Muscle layer of colon (tissue), 2 donors: ENCODE measurements at regions not wholly inside any gene's neighbourhood (a gene's known extent, or its start where the extent isn't known, plus 50 kb on each side); places are given as distances from the start of the nearest gene placed in this dataset.
"Not testable (repeated sequence)": the region's sequence is repeated elsewhere in the genome, so short reads cannot be mapped to it uniquely, and the experiment has no call there.

ENCODE experiments used
- H3K27ac ChIP-seq: one replicate; pipeline ENCODE4 v1.7.0; 2013; ENCODE audit warnings: low read depth, mild to moderate bottlenecking, low read length, moderate library complexity
- H3K27me3 ChIP-seq, 2 donors: one replicate each; pipeline ENCODE4 v1.7.0; 2013; ENCODE audit warnings: low read length in 2 of 2, mild to moderate bottlenecking in 2 of 2; ENCODE audit not compliant: insufficient read depth in 2 of 2, control insufficient read depth in 1 of 2
- H3K36me3 ChIP-seq: one replicate; pipeline ENCODE4 v1.7.0; 2013; ENCODE audit warnings: mild to moderate bottlenecking, low read length; ENCODE audit not compliant: insufficient read depth
- H3K4me1 ChIP-seq: one replicate; pipeline ENCODE4 v1.7.0; 2013; ENCODE audit warnings: mild to moderate bottlenecking, low read length; ENCODE audit not compliant: insufficient read depth
- H3K4me3 ChIP-seq, 2 donors: one replicate each; pipeline ENCODE4 v1.7.0; 2013; ENCODE audit warnings: low read length in 2 of 2, low read depth in 1 of 2, mild to moderate bottlenecking in 1 of 2, moderate library complexity in 1 of 2
- H3K9ac ChIP-seq: one replicate; pipeline ENCODE4 v1.7.0; 2013; ENCODE audit warnings: low read length
- H3K9me3 ChIP-seq: one replicate; pipeline ENCODE4 v1.7.0; 2013; ENCODE audit warnings: mild to moderate bottlenecking, low read length
- donor health status: abdominal sarcoma.
- donor health status: Adenocarcinoma of cecum.

- H3K9ac ChIP-seq, result no peak overlapping the region
- H3K4me1 ChIP-seq, result no peaks in the 10 kb centered on the region
- no peaks in the 10 kb centered on the region for H3K36me3 ChIP-seq
- no peaks in the 10 kb centered on the region for H3K9me3 ChIP-seq
- no peaks in the 10 kb centered on the region for H3K27me3 ChIP-seq
- H3K27ac ChIP-seq, result no peak overlapping the region
- no peak overlapping the region for H3K4me3 ChIP-seq
Measured at GRCh38 chr18:79597831-79598632, 81.6 kb upstream of the CTDP1 start.

DNA sequence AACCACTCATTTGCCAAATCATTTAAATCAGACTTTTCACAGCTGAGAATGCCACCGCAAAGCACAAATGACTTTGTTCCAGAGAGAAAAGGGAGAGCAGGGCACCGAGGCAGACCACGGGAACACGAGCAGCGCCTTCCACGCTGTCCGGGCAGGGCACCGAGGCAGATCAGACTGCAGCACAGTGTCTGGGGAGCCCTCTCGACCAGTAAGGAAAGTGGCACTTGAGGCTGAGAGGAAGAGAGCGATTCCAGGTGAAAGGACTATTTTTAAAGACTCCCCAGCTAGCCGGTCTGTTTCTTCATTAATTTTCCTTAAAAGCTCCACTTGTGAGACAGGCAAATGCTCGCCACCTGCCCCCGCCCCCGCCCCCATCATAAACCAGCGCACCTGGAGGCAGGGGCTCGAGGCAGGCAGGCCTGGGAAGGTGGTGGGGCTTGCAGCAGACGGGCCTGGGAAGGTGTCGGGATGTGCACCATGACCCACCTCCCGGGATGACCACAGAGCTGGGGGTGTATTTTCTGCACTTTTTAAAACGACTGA is 80.9 kb upstream of the CTDP1 start:
- no peak overlapping the region for H3K27ac ChIP-seq
- H3K36me3 ChIP-seq, result no peaks in the 10 kb centered on the region
- no peaks in the 10 kb centered on the region for H3K27me3 ChIP-seq
- H3K4me3 ChIP-seq, result no peak overlapping the region
- no peaks in the 10 kb centered on the region for H3K9me3 ChIP-seq
- H3K4me1 ChIP-seq, result no peaks in the 10 kb centered on the region
- no peak overlapping the region for H3K9ac ChIP-seq

DNA sequence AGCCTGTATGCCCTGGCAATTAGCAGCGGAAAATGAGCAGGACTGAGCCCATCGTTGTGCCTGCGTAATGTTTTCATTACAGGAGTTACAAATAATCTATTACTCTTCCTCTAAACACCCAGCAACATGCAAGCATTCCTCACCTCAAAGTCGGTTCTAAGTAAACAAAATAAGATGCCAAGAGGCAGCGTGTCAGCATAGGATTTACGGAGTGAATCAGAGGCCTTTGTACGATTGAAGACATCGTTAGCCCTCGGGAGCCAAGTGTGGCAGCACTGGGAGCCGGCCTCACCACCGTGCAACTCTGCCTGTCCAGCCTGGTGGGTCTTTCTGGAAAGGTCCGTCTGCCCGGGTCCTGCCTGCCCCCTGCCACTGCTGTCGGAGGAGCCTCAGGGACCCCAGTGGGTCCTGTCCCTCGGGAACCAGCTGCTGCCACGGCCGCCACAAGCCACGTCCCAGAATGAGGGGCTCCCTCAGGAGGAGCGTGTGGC is 80.1 kb upstream of the CTDP1 start:
- H3K4me1 ChIP-seq, result no peaks in the 10 kb centered on the region
- H3K9me3 ChIP-seq, result no peaks in the 10 kb centered on the region
- H3K4me3 ChIP-seq, result no peak overlapping the region
- no peak overlapping the region for H3K27ac ChIP-seq
- no peaks in the 10 kb centered on the region for H3K36me3 ChIP-seq
- H3K9ac ChIP-seq, result no peak overlapping the region
- no peaks in the 10 kb centered on the region for H3K27me3 ChIP-seq

DNA sequence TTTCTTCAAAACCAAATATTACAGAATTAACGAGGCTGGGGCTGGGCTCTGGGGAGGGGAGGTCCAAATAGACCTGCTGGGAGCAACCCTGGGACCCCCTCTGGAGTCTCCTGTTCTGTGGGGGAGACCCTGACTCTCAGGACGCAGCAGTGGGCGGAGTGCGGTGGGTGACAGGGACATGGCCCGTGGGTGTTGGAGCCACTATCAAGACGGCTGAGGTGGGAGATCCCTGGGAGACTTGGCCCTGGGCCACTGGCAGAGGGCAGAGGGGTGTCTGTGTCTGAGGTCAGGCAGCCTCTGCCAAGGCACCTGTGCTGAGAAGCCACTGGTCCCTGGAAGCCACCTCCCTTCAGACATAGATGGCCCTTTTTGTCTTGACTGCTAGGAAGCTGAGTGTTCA is 79.5 kb upstream of the CTDP1 start:
- no peaks in the 10 kb centered on the region for H3K27me3 ChIP-seq

DNA sequence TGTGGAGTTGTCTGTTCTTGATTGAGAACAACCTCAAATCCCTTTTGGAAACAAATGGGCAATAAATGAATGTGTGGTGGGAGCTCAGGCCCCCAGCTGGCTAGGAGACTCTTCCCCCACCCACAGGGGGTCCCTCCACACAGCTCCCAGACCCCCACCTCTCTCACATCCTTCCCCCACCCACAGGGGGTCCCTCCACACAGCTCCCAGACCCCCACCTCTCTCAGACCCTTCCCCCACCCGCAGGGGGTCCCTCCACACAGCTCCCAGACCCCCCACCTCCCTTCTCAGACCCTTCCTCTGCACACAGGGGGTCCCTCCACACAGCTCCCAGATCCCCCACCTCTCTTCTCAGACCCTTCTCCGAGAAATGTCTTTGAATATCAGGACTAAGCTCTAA is 79.0 kb upstream of the CTDP1 start:
- H3K9ac ChIP-seq, result no peak overlapping the region
- no peak overlapping the region for H3K27ac ChIP-seq
- H3K9me3 ChIP-seq, result no peaks in the 10 kb centered on the region
- no peak overlapping the region for H3K4me3 ChIP-seq
- no peaks in the 10 kb centered on the region for H3K4me1 ChIP-seq
- H3K27me3 ChIP-seq, result no peaks in the 10 kb centered on the region
- H3K36me3 ChIP-seq, result no peaks in the 10 kb centered on the region

More for the DNA sequence above, 79.5 kb upstream of the CTDP1 start:
- Histone ChIP-seq H3K27ac (no peak overlapping the region), H3K9me3 (no peaks in the 10 kb centered on the region), H3K9ac (no peak overlapping the region), H3K4me3 (no peak overlapping the region), H3K36me3 (no peaks in the 10 kb centered on the region), H3K4me1 (no peaks in the 10 kb centered on the region)

DNA sequence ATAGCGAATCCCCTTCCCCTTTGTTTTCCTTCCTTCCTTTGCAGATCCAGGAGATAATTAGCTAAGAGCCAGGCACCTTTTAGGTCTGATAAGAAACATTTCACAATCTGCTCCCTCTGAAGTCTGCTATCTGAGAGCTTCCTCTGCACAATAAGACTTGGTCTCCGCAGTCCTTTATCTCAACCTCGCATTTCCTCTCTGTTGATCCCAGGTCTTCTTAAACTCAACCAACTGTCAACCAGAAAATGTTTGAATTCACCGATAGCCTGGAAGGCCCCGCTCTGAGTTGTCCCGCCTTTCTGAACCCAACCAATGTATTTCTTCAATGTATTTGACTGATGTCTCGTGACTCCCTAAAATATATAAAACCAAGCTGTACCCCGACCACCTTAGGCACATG is 78.4 kb upstream of the CTDP1 start:
- Histone ChIP-seq H3K9ac (no peak overlapping the region), H3K4me3 (no peak overlapping the region), H3K27me3 (no peaks in the 10 kb centered on the region), H3K4me1 (no peaks in the 10 kb centered on the region), H3K27ac (no peak overlapping the region), H3K9me3 (no peaks in the 10 kb centered on the region), H3K36me3 (no peaks in the 10 kb centered on the region)

DNA sequence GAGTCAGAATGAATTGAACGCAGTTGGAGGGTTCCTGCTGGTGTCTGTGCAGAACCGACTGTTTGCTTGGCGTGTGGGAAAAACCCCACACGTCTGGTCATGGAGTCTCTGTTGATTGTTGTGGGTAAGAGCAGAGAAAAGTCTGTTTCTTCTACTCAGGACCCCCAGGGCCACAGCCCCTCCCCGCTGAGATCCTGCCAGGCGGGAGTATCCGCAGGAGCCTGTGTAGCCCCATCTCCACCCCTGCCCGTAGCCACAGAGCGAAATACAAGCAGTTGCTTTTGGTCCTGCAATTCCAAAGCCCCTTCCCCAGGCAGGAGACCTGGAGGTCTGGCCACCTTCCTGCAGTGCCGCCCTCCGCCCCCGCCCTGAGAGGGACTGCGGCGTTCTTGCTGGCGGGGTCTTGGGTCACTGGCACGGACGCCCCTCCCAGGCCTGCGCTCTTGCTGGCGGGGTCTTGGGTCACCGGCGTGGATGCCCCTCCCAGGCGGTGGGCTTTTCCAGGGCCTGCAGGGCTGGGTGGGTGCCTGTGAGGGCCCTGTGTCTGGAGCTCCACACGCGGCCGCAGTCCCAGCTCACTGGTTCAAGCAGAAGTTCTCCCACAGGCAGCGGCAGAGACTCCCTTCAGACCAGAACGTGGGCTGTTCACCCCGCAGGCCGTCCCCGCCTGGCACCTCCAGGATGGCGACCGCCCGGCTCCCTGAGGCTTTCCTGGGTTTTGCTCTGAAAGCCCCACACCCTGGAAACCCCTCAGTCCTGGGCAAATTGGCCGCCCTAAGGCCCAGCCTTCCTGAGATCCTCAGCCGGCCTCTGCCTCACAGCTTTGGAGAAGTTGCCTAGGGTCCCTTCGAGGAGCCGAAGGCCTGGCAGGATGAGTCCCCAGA is 76.0 kb upstream of the CTDP1 start:
- no peaks in the 10 kb centered on the region for H3K27me3 ChIP-seq
- no peak overlapping the region for H3K4me3 ChIP-seq
- H3K9ac ChIP-seq, result no peak overlapping the region

GRCh38 chr18:79604205-79604912 is 75.2 kb upstream of the CTDP1 start:
- no peak overlapping the region for H3K27ac ChIP-seq
- H3K9ac ChIP-seq, result no peak overlapping the region
- no peaks in the 10 kb centered on the region for H3K27me3 ChIP-seq
- no peak overlapping the region for H3K4me3 ChIP-seq
- H3K36me3 ChIP-seq, result no peaks in the 10 kb centered on the region
- H3K9me3 ChIP-seq, result no peaks in the 10 kb centered on the region
- H3K4me1 ChIP-seq, result no peaks in the 10 kb centered on the region

More for the DNA sequence above, 76.0 kb upstream of the CTDP1 start:
- Histone ChIP-seq H3K36me3 (no peaks in the 10 kb centered on the region), H3K9me3 (no peaks in the 10 kb centered on the region), H3K4me1 (no peaks in the 10 kb centered on the region), H3K27ac (no peak overlapping the region)

GRCh38 chr18:79604913-79605880 is 74.4 kb upstream of the CTDP1 start:
- H3K4me1 ChIP-seq, result no peaks in the 10 kb centered on the region
- no peaks in the 10 kb centered on the region for H3K27me3 ChIP-seq
- no peak overlapping the region for H3K27ac ChIP-seq
- H3K9ac ChIP-seq, result no peak overlapping the region
- H3K9me3 ChIP-seq, result no peaks in the 10 kb centered on the region
- no peaks in the 10 kb centered on the region for H3K36me3 ChIP-seq
- H3K4me3 ChIP-seq, result no peak overlapping the region

- H3K36me3 ChIP-seq, H3K27ac ChIP-seq, H3K27me3 ChIP-seq, H3K9me3 ChIP-seq, H3K4me1 ChIP-seq, H3K9ac ChIP-seq, H3K4me3 ChIP-seq: not testable (repeated sequence)
Measured at GRCh38 chr18:79606071-79606470, 73.5 kb upstream of the CTDP1 start.
